ENCODE measurements at regions not wholly inside any gene's neighbourhood (a gene's known extent, or its start where the extent isn't known, plus 50 kb on each side); places are given as distances from the start of the nearest gene placed in this dataset.

- no peaks in the 10 kb centered on the region for H3K79me2 ChIP-seq (ENCODE audit: insufficient read depth, low read depth, low read length)
- DNase-seq (ENCODE audit: low spot score), result no peak
- ChIA-PET CTCF (ENCODE audit: unreplicated experiment) (no interaction called here), POLR2A (no interaction called here)
- no peak overlapping the region for H3K27ac ChIP-seq (ENCODE audit: low read depth, low read length, poor library complexity, severe bottlenecking)
- H3K9me3 ChIP-seq (ENCODE audit: low read length), result no peaks in the 10 kb centered on the region
- intact Hi-C loops (cut with micrococcal nuclease; ENCODE audit: unreplicated experiment), result no loop called here
- H3K4me2 ChIP-seq (ENCODE audit: low read length), result no peak overlapping the region
- BruUV-seq (replicated peaks), result no TSS peak
- no peak overlapping the region for H2AFZ ChIP-seq (ENCODE audit: low read length)
- H3K36me3 ChIP-seq (ENCODE audit: insufficient read depth, low read length), result no peaks in the 10 kb centered on the region
- no peaks in the 10 kb centered on the region for H3K4me1 ChIP-seq (ENCODE audit: insufficient read depth, low read length, poor library complexity, severe bottlenecking)
- H3K4me3 ChIP-seq (ENCODE audit: low read depth, low read length, poor library complexity, severe bottlenecking), result no peak overlapping the region
- no peaks in the 10 kb centered on the region for H3K9me2 ChIP-seq (ENCODE audit: insufficient read depth, low read length)
- TF ChIP-seq EZH2phosphoT487 (IDR thresholded peaks at IDR 0.05; ENCODE audit: borderline replicate concordance, low read depth, low read length), result no peak
- no peak for TF ChIP-seq CTCF (conservative IDR thresholded peaks at IDR 0.05; ENCODE audit: low read length)
- no peaks in the 10 kb centered on the region for H4K20me1 ChIP-seq (ENCODE audit: insufficient read depth, low read length)
Observed at GRCh38 chr1:219041141-219041540, 132.5 kb upstream of the LYPLAL1 start.

- intact Hi-C loops (cut with micrococcal nuclease; ENCODE audit: unreplicated experiment), result no loop called here
- CTCF ChIA-PET (ENCODE audit: unreplicated experiment), result no interaction called here
- no peak overlapping the region for H2AFZ ChIP-seq (ENCODE audit: low read length)
- no peak for DNase-seq (ENCODE audit: low spot score)
- no peak for TF ChIP-seq EZH2phosphoT487 (IDR thresholded peaks at IDR 0.05; ENCODE audit: borderline replicate concordance, low read depth, low read length)
- TF ChIP-seq CTCF (conservative IDR thresholded peaks at IDR 0.05; ENCODE audit: low read length), result no peak
- H3K9me3 ChIP-seq (ENCODE audit: low read length), result no peaks in the 10 kb centered on the region
- H3K9me2 ChIP-seq (ENCODE audit: insufficient read depth, low read length), result no peaks in the 10 kb centered on the region
- no peaks in the 10 kb centered on the region for H3K36me3 ChIP-seq (ENCODE audit: insufficient read depth, low read length)
- no peak overlapping the region for H3K4me3 ChIP-seq (ENCODE audit: low read depth, low read length, poor library complexity, severe bottlenecking)
- H3K27ac ChIP-seq (ENCODE audit: low read depth, low read length, poor library complexity, severe bottlenecking), result no peak overlapping the region
- POLR2A ChIA-PET, result no interaction called here
- H4K20me1 ChIP-seq (ENCODE audit: insufficient read depth, low read length), result no peaks in the 10 kb centered on the region
- no TSS peak for BruUV-seq (replicated peaks)
- no peaks in the 10 kb centered on the region for H3K79me2 ChIP-seq (ENCODE audit: insufficient read depth, low read depth, low read length)
- H3K4me2 ChIP-seq (ENCODE audit: low read length), result no peak overlapping the region
- H3K4me1 ChIP-seq (ENCODE audit: insufficient read depth, low read length, poor library complexity, severe bottlenecking), result no peaks in the 10 kb centered on the region
Observed at GRCh38 chr1:219041818-219042217, 131.9 kb upstream of the LYPLAL1 start.

GRCh38 chr1:219042769-219043168 is 130.9 kb upstream of the LYPLAL1 start:
- ChIA-PET POLR2A (interaction anchor here (0.6 kb wide), 1 partner anchor 295 kb away, joined by 3 read pairs; no protein-coding TSS in a partner anchor), CTCF (ENCODE audit: unreplicated experiment) (no interaction called here)
- Histone ChIP-seq H3K9me3 (ENCODE audit: low read length) (no peaks in the 10 kb centered on the region), H3K27ac (ENCODE audit: low read depth, low read length, poor library complexity, severe bottlenecking) (no peak overlapping the region), H4K20me1 (ENCODE audit: insufficient read depth, low read length) (no peaks in the 10 kb centered on the region), H3K9me2 (ENCODE audit: insufficient read depth, low read length) (no peaks in the 10 kb centered on the region), H3K4me2 (ENCODE audit: low read length) (no peak overlapping the region), H3K79me2 (ENCODE audit: insufficient read depth, low read depth, low read length) (no peaks in the 10 kb centered on the region), H3K36me3 (ENCODE audit: insufficient read depth, low read length) (no peaks in the 10 kb centered on the region), H3K4me1 (ENCODE audit: insufficient read depth, low read length, poor library complexity, severe bottlenecking) (no peaks in the 10 kb centered on the region), H3K4me3 (ENCODE audit: low read depth, low read length, poor library complexity, severe bottlenecking) (no peak overlapping the region), H2AFZ (ENCODE audit: low read length) (no peak overlapping the region)
- no TSS peak for BruUV-seq (replicated peaks)
- TF ChIP-seq CTCF (conservative IDR thresholded peaks at IDR 0.05; ENCODE audit: low read length), result no peak
- intact Hi-C loops (cut with micrococcal nuclease; ENCODE audit: unreplicated experiment), result no loop called here
- no peak for DNase-seq (ENCODE audit: low spot score)

All from OCI-LY7 (cell line).